ENCODE measurements at regions not wholly inside any gene's neighbourhood (a gene's known extent, or its start where the extent isn't known, plus 50 kb on each side); places are given as distances from the start of the nearest gene placed in this dataset.

DNA sequence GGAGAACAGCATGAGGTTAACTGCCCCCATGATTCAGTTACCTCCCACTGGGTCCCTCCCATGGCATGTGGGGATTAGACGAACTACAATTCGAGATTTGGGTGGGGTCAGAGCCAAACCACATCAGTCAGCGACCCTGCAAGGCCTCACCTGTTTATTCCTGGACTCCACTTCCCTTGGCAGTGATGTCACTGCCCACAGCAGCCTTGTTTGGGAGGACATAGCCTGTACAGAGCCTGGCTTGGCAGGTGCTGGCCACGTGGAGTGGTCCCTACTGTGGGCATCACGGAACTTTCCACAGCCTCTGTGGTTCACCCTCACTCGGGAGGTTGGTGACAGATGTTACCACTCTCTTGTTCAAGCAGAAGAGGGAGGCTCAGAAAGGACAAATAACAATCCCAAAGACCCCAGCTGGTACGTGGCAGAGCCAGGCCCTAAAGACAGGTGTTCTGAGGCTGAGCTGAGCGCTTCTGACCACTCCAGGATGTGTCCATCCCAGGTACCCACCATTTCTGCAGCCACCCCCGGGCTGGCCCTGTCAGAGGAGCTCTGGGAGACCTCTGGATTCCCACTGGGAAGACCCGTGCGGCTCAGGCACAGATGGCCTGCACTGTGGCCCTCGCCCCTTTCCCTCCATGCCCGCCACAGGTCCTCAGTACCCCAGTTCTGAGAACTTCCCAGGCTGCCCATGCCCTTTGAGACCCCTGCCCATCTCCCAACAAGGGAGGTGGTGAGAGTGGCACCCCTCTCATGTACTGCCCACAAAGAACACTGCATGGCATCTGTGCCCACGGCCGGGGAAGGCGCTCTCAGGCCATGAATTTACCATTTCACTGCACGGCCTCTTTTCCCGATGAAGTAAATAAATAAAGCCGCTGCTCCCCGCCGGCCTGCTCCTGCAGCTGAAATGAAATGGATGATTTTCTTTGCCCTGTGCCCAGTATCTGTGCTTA, 605.8 kb downstream of the TBC1D22A start:
- intact Hi-C loops (cut with micrococcal nuclease), result no loop called here
- no peaks in the 10 kb centered on the region for H3K9me3 ChIP-seq (ENCODE audit: low read length)
- no peaks in the 10 kb centered on the region for H3F3A ChIP-seq (ENCODE audit: low read length, unreplicated experiment)
- no peaks in the 10 kb centered on the region for H3K36me3 ChIP-seq (ENCODE audit: low read depth, low read length)
- ATAC-seq, result no peak
- no peak overlapping the region for H3K9ac ChIP-seq (ENCODE audit: low read length)
- no peaks in the 10 kb centered on the region for H3K4me1 ChIP-seq (ENCODE audit: insufficient read depth, low read length)
- H3K9me2 ChIP-seq (replicated peaks; ENCODE audit: low read length), result no peaks in the 10 kb centered on the region
- H3K4me3 ChIP-seq (ENCODE audit: low read length), result no peak overlapping the region
- H3K27me3 ChIP-seq (ENCODE audit: low read length), result no peaks in the 10 kb centered on the region
- H4K20me1 ChIP-seq (ENCODE audit: low read length), result no peaks in the 10 kb centered on the region
- POLR2A ChIA-PET (ENCODE audit: unreplicated experiment), result no interaction called here
- TF ChIP-seq, protein P1, sequence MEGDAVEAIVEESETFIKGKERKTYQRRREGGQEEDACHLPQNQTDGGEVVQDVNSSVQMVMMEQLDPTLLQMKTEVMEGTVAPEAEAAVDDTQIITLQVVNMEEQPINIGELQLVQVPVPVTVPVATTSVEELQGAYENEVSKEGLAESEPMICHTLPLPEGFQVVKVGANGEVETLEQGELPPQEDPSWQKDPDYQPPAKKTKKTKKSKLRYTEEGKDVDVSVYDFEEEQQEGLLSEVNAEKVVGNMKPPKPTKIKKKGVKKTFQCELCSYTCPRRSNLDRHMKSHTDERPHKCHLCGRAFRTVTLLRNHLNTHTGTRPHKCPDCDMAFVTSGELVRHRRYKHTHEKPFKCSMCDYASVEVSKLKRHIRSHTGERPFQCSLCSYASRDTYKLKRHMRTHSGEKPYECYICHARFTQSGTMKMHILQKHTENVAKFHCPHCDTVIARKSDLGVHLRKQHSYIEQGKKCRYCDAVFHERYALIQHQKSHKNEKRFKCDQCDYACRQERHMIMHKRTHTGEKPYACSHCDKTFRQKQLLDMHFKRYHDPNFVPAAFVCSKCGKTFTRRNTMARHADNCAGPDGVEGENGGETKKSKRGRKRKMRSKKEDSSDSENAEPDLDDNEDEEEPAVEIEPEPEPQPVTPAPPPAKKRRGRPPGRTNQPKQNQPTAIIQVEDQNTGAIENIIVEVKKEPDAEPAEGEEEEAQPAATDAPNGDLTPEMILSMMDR (conservative IDR thresholded peaks at IDR 0.05; ENCODE audit: low read depth, low read length), result no peak
- TF ChIP-seq EZH2 (IDR thresholded peaks at IDR 0.05; ENCODE audit: low read length, unreplicated experiment) (no peak), EZH2phosphoT487 (IDR thresholded peaks at IDR 0.05; ENCODE audit: borderline replicate concordance, low read length) (no peak)
- no peak overlapping the region for H3K27ac ChIP-seq (ENCODE audit: low read length)
- CTCF ChIA-PET, result no interaction called here
- DNase-seq, result no peak
- H3K79me2 ChIP-seq (ENCODE audit: low read length), result no peaks in the 10 kb centered on the region
- BruUV-seq (replicated peaks), result no TSS peak
- H2AFZ ChIP-seq (ENCODE audit: low read length), result no peak overlapping the region
- no peak overlapping the region for H3K4me2 ChIP-seq (ENCODE audit: low read length)

GRCh38 chr22:47367107-47367690, 604.7 kb downstream of the TBC1D22A start:
- H3K27me3 ChIP-seq (ENCODE audit: low read length), result no peaks in the 10 kb centered on the region
- H3F3A ChIP-seq (ENCODE audit: low read length, unreplicated experiment), result no peaks in the 10 kb centered on the region
- H3K9me2 ChIP-seq (replicated peaks; ENCODE audit: low read length), result no peaks in the 10 kb centered on the region
- no peak overlapping the region for H3K4me2 ChIP-seq (ENCODE audit: low read length)
- DNase-seq (no peak), ATAC-seq (no peak)
- H3K36me3 ChIP-seq (ENCODE audit: low read depth, low read length), result no peaks in the 10 kb centered on the region
- no peaks in the 10 kb centered on the region for H3K4me1 ChIP-seq (ENCODE audit: insufficient read depth, low read length)
- no peaks in the 10 kb centered on the region for H3K79me2 ChIP-seq (ENCODE audit: low read length)
- no peaks in the 10 kb centered on the region for H4K20me1 ChIP-seq (ENCODE audit: low read length)
- BruUV-seq (replicated peaks), result no TSS peak
- H3K27ac ChIP-seq (ENCODE audit: low read length), result no peak overlapping the region
- H3K9me3 ChIP-seq (ENCODE audit: low read length), result no peaks in the 10 kb centered on the region
- intact Hi-C loops (cut with micrococcal nuclease), result no loop called here
- TF ChIP-seq EZH2 (IDR thresholded peaks at IDR 0.05; ENCODE audit: low read length, unreplicated experiment) (no peak), EZH2phosphoT487 (IDR thresholded peaks at IDR 0.05; ENCODE audit: borderline replicate concordance, low read length) (no peak)
- TF ChIP-seq, protein P1 (conservative IDR thresholded peaks at IDR 0.05; ENCODE audit: low read depth, low read length), result no peak
- POLR2A ChIA-PET (ENCODE audit: unreplicated experiment), result no interaction called here
- H2AFZ ChIP-seq (ENCODE audit: low read length), result no peak overlapping the region
- H3K9ac ChIP-seq (ENCODE audit: low read length), result no peak overlapping the region
- no peak overlapping the region for H3K4me3 ChIP-seq (ENCODE audit: low read length)
- CTCF ChIA-PET, result no interaction called here

All from PC-3 (cell line).